ENCODE measurements at regions not wholly inside any gene's neighbourhood (a gene's known extent, or its start where the extent isn't known, plus 50 kb on each side); places are given as distances from the start of the nearest gene placed in this dataset.

GRCh38 chr20:48015141-48015910, 230.0 kb upstream of the SULF2 start:
- intact Hi-C loops (cut with micrococcal nuclease; ENCODE audit: unreplicated experiment), result no loop called here
- no peak overlapping the region for H3K27ac Mint-ChIP-seq (ENCODE audit: unreplicated experiment)
- no peak for DNase-seq
- H3K36me3 Mint-ChIP-seq (ENCODE audit: insufficient read depth, unreplicated experiment), result no peaks in the 10 kb centered on the region
- H3K9me3 Mint-ChIP-seq (ENCODE audit: low read depth, unreplicated experiment), result peaks cover 14% of the 10 kb centered on the region
- CTCF ChIA-PET, result no interaction called here
- H3K4me3 Mint-ChIP-seq (ENCODE audit: low read depth, unreplicated experiment), result no peak overlapping the region
- peaks cover 9% of the 10 kb centered on the region for H3K4me1 Mint-ChIP-seq (ENCODE audit: low read depth, unreplicated experiment)
- BruUV-seq (replicated peaks), result no TSS peak
- TF ChIP-seq CTCF (IDR thresholded peaks at IDR 0.05; ENCODE audit: unreplicated experiment), result no peak
- peaks cover 38% of the 10 kb centered on the region for H3K27me3 Mint-ChIP-seq (ENCODE audit: unreplicated experiment)

GRCh38 chr20:48012401-48012974, 227.2 kb upstream of the SULF2 start:
- CTCF ChIA-PET, result interaction anchor here (1.0 kb wide), 1 partner anchor 63 kb away, joined by 3 read pairs; no protein-coding TSS in a partner anchor
- H3K4me1 Mint-ChIP-seq (ENCODE audit: low read depth, unreplicated experiment), result peaks cover 9% of the 10 kb centered on the region
- no peak overlapping the region for H3K4me3 Mint-ChIP-seq (ENCODE audit: low read depth, unreplicated experiment)
- BruUV-seq (replicated peaks), result no TSS peak
- DNase-seq, result peak; percentile 54
- no peak for TF ChIP-seq CTCF (IDR thresholded peaks at IDR 0.05; ENCODE audit: unreplicated experiment)
- peaks cover 14% of the 10 kb centered on the region for H3K9me3 Mint-ChIP-seq (ENCODE audit: low read depth, unreplicated experiment)
- H3K27ac Mint-ChIP-seq (ENCODE audit: unreplicated experiment), result no peak overlapping the region
- intact Hi-C loops (cut with micrococcal nuclease; ENCODE audit: unreplicated experiment), result no loop called here
- H3K36me3 Mint-ChIP-seq (ENCODE audit: insufficient read depth, unreplicated experiment), result no peaks in the 10 kb centered on the region
- peaks cover 10% of the 10 kb centered on the region for H3K27me3 Mint-ChIP-seq (ENCODE audit: unreplicated experiment)

- Mint-ChIP-seq H3K36me3 (ENCODE audit: insufficient read depth, unreplicated experiment) (no peaks in the 10 kb centered on the region), H3K9me3 (ENCODE audit: low read depth, unreplicated experiment) (peaks cover 11% of the 10 kb centered on the region), H3K27ac (ENCODE audit: unreplicated experiment) (no peak overlapping the region), H3K4me3 (ENCODE audit: low read depth, unreplicated experiment) (no peak overlapping the region), H3K27me3 (ENCODE audit: unreplicated experiment) (no peaks in the 10 kb centered on the region), H3K4me1 (ENCODE audit: low read depth, unreplicated experiment) (peaks cover 9% of the 10 kb centered on the region)
- CTCF ChIA-PET, result no interaction called here
- no peak for DNase-seq
- intact Hi-C loops (cut with micrococcal nuclease; ENCODE audit: unreplicated experiment), result no loop called here
- no TSS peak for BruUV-seq (replicated peaks)
- TF ChIP-seq CTCF (IDR thresholded peaks at IDR 0.05; ENCODE audit: unreplicated experiment), result no peak
Observed at GRCh38 chr20:48011025-48011424, 225.7 kb upstream of the SULF2 start.

GRCh38 chr20:48010623-48011022, 225.3 kb upstream of the SULF2 start:
- H3K4me1 Mint-ChIP-seq (ENCODE audit: low read depth, unreplicated experiment), result peaks cover 9% of the 10 kb centered on the region
- no peak for TF ChIP-seq CTCF (IDR thresholded peaks at IDR 0.05; ENCODE audit: unreplicated experiment)
- DNase-seq, result no peak
- H3K9me3 Mint-ChIP-seq (ENCODE audit: low read depth, unreplicated experiment), result peaks cover 11% of the 10 kb centered on the region
- no peaks in the 10 kb centered on the region for H3K27me3 Mint-ChIP-seq (ENCODE audit: unreplicated experiment)
- no peaks in the 10 kb centered on the region for H3K36me3 Mint-ChIP-seq (ENCODE audit: insufficient read depth, unreplicated experiment)
- intact Hi-C loops (cut with micrococcal nuclease; ENCODE audit: unreplicated experiment), result no loop called here
- H3K27ac Mint-ChIP-seq (ENCODE audit: unreplicated experiment), result no peak overlapping the region
- CTCF ChIA-PET, result no interaction called here
- no TSS peak for BruUV-seq (replicated peaks)
- H3K4me3 Mint-ChIP-seq (ENCODE audit: low read depth, unreplicated experiment), result no peak overlapping the region
